ENCODE measurements at regions not wholly inside any gene's neighbourhood (a gene's known extent, or its start where the extent isn't known, plus 50 kb on each side); places are given as distances from the start of the nearest gene placed in this dataset.

- WGBS = 94% methylated on average over 10 of the region's 10 CpGs
- Histone ChIP-seq H3K36me3 (ENCODE audit: control insufficient read depth in 4 of 4, insufficient read depth in 3 of 4, low read depth in 1 of 4, low read length in 3 of 4) (no peaks in the 10 kb centered on the region), H3K4me1 (ENCODE audit: control insufficient read depth in 4 of 4, insufficient read depth in 4 of 4, low read length in 3 of 4) (no peaks in the 10 kb centered on the region), H3K9me3 (ENCODE audit: control insufficient read depth in 4 of 4, low read length in 3 of 4) (no peaks in the 10 kb centered on the region), H3K27ac (ENCODE audit: low read depth in 1 of 2, low read length in 2 of 2) (no peak overlapping the region), H3K4me3 (ENCODE audit: low read depth in 1 of 3, low read length in 3 of 3) (no peak overlapping the region), H3K9ac (ENCODE audit: low read depth in 1 of 2, low read length in 2 of 2) (no peak overlapping the region), H3K27me3 (ENCODE audit: control insufficient read depth in 4 of 4, insufficient read depth in 4 of 4, low read length in 3 of 4) (no peaks in the 10 kb centered on the region)
- no peak for TF ChIP-seq FOXA2 (IDR thresholded peaks at IDR 0.05)
- TF ChIP-seq YY1 (IDR thresholded peaks at IDR 0.05) = no peak
- TF ChIP-seq FOXA1 (IDR thresholded peaks at IDR 0.05) = no peak
- TF ChIP-seq ATF3 (IDR thresholded peaks at IDR 0.05) = no peak
- no peak for TF ChIP-seq NR2F2 (IDR thresholded peaks at IDR 0.05)
- TF ChIP-seq, protein P1, sequence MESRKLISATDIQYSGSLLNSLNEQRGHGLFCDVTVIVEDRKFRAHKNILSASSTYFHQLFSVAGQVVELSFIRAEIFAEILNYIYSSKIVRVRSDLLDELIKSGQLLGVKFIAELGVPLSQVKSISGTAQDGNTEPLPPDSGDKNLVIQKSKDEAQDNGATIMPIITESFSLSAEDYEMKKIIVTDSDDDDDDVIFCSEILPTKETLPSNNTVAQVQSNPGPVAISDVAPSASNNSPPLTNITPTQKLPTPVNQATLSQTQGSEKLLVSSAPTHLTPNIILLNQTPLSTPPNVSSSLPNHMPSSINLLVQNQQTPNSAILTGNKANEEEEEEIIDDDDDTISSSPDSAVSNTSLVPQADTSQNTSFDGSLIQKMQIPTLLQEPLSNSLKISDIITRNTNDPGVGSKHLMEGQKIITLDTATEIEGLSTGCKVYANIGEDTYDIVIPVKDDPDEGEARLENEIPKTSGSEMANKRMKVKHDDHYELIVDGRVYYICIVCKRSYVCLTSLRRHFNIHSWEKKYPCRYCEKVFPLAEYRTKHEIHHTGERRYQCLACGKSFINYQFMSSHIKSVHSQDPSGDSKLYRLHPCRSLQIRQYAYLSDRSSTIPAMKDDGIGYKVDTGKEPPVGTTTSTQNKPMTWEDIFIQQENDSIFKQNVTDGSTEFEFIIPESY (IDR thresholded peaks at IDR 0.05) = no peak
- TF ChIP-seq SP1 (IDR thresholded peaks at IDR 0.05) = no peak
- TF ChIP-seq MAX (IDR thresholded peaks at IDR 0.05) = no peak
- no peak for TF ChIP-seq RAD21 (IDR thresholded peaks at IDR 0.05)
- TF ChIP-seq GABPA (IDR thresholded peaks at IDR 0.05 in 1 of 2, conservative IDR thresholded peaks at IDR 0.05 in 1 of 2) = no peak
- no peak for TF ChIP-seq HNF4A (conservative IDR thresholded peaks at IDR 0.05)
- no peak for TF ChIP-seq REST (IDR thresholded peaks at IDR 0.05)
- TF ChIP-seq TAF1 (conservative IDR thresholded peaks at IDR 0.05) = no peak
- TF ChIP-seq, protein P2, sequence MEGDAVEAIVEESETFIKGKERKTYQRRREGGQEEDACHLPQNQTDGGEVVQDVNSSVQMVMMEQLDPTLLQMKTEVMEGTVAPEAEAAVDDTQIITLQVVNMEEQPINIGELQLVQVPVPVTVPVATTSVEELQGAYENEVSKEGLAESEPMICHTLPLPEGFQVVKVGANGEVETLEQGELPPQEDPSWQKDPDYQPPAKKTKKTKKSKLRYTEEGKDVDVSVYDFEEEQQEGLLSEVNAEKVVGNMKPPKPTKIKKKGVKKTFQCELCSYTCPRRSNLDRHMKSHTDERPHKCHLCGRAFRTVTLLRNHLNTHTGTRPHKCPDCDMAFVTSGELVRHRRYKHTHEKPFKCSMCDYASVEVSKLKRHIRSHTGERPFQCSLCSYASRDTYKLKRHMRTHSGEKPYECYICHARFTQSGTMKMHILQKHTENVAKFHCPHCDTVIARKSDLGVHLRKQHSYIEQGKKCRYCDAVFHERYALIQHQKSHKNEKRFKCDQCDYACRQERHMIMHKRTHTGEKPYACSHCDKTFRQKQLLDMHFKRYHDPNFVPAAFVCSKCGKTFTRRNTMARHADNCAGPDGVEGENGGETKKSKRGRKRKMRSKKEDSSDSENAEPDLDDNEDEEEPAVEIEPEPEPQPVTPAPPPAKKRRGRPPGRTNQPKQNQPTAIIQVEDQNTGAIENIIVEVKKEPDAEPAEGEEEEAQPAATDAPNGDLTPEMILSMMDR (IDR thresholded peaks at IDR 0.05; ENCODE audit: low read depth, low read length, missing input control) = no peak
- no peak for TF ChIP-seq EGR1 (IDR thresholded peaks at IDR 0.05; ENCODE audit: low read depth in 2 of 2)
- TF ChIP-seq JUND (IDR thresholded peaks at IDR 0.05) = no peak
- no peak for TF ChIP-seq HNF4G (IDR thresholded peaks at IDR 0.05)
- DNase-seq (ENCODE audit: low spot score) = no peak
These were observed 104.8 kb upstream of the ZNF217 start for GRCh38 chr20:53698371-53698978.

Data from liver (tissue), 8 donors.